ENCODE measurements at regions not wholly inside any gene's neighbourhood (a gene's known extent, or its start where the extent isn't known, plus 50 kb on each side); places are given as distances from the start of the nearest gene placed in this dataset.
"Not testable (repeated sequence)": the region's sequence is repeated elsewhere in the genome, so short reads cannot be mapped to it uniquely, and the experiment has no call there.

DNA sequence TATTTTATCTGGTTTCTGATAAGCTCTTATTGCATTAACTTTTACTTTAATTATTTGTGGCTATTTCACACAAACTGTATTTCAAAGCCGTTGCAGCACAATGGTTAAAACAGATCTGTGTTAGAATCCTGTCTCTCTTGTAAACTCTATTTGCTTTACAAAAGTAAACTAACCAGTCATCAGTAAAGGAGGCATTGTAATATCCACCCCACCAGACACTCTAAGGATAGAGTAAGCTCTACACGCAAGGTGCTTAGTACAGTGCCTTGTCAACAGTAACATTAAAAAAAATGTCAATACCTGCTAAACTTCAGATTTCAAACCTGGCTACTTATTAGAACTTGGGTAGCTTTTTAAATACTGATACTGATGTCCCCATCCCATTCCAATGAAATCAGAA, 228.4 kb downstream of the RCHY1 start:
- DNase-seq: no peak
- TF ChIP-seq, protein P1, sequence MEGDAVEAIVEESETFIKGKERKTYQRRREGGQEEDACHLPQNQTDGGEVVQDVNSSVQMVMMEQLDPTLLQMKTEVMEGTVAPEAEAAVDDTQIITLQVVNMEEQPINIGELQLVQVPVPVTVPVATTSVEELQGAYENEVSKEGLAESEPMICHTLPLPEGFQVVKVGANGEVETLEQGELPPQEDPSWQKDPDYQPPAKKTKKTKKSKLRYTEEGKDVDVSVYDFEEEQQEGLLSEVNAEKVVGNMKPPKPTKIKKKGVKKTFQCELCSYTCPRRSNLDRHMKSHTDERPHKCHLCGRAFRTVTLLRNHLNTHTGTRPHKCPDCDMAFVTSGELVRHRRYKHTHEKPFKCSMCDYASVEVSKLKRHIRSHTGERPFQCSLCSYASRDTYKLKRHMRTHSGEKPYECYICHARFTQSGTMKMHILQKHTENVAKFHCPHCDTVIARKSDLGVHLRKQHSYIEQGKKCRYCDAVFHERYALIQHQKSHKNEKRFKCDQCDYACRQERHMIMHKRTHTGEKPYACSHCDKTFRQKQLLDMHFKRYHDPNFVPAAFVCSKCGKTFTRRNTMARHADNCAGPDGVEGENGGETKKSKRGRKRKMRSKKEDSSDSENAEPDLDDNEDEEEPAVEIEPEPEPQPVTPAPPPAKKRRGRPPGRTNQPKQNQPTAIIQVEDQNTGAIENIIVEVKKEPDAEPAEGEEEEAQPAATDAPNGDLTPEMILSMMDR (IDR thresholded peaks at IDR 0.05): no peak
- no peaks in the 10 kb centered on the region for H3K4me1 ChIP-seq
- no peak overlapping the region for H3K4me3 ChIP-seq
- intact Hi-C loops (cut with DNase I): no loop called here
- H3K27ac ChIP-seq: no peak overlapping the region
- no peaks in the 10 kb centered on the region for H3K36me3 ChIP-seq
- no peaks in the 10 kb centered on the region for H3K9me3 ChIP-seq
- H3K9ac ChIP-seq (ENCODE audit: low read depth in 2 of 2, low read length in 2 of 2): no peak overlapping the region
- H3K27me3 ChIP-seq: no peaks in the 10 kb centered on the region

DNA sequence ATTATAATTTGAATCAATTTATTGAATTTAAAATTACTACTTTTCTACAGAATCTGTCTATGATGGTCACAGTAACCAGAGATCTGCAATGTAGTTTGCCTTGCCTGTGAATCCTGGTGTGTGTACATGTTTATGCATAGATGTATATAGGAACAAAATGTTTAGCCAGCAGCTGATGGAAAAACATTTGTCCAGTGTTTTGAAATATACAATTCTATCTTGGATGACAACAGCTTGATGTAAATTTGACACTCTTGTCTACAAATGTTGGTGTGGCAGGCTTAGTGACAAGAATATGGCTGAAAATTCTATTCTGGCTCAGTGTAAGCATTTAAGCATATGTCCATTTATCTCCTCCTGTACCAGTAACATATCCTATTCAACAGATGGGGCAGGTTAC, 229.4 kb downstream of the RCHY1 start:
- Histone ChIP-seq H3K4me3 (no peak overlapping the region), H3K27ac (no peak overlapping the region), H3K9ac (ENCODE audit: low read depth in 2 of 2, low read length in 2 of 2) (no peak overlapping the region), H3K4me1 (no peaks in the 10 kb centered on the region), H3K36me3 (no peaks in the 10 kb centered on the region), H3K27me3 (no peaks in the 10 kb centered on the region), H3K9me3 (no peaks in the 10 kb centered on the region)
- TF ChIP-seq, protein P1 (IDR thresholded peaks at IDR 0.05): no peak
- intact Hi-C loops (cut with DNase I): no loop called here
- DNase-seq: no peak

DNA sequence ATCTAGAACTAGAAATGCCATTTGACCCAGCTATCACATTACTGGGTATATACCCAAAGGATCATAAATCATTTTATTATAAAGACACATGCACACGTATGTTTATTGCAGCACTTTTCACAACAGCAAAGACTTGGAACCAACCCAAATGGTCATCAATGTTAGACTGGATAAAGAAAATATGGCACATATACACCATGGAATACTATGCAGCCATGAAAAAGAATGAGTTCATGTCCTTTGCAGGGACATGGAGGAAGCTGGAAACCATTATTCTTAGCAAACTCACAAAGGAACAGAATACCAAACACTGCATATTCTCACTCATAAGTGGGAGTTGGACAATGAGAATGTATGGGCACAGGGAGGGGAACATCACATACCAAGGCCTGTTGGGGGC, 233.7 kb downstream of the RCHY1 start:
- intact Hi-C loops (cut with DNase I): not testable (repeated sequence)

DNA sequence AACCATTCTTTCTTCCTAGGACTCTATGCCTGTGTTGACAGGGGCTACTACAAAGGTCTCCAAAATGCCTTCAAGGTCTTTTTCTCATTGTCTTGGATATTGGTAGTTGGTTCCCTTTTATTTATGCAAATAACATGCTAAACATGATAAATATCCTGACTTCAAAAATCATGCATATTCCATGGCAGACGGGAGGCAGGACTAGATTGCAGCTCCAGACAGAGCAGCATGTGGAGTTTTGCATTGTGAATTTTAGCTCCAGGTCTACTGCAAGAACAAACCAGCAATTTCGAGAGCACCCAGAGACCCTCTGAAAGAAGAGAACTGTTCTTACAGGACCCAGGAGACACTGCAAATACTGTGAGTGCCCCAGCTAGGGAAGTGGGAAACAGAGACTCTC, 254.9 kb downstream of the RCHY1 start:
- DNase-seq: no peak
- Histone ChIP-seq H3K4me1 (no peaks in the 10 kb centered on the region), H3K27me3 (no peaks in the 10 kb centered on the region), H3K36me3 (no peaks in the 10 kb centered on the region), H3K4me3 (no peak overlapping the region), H3K9me3 (no peaks in the 10 kb centered on the region), H3K9ac (ENCODE audit: low read depth in 2 of 2, low read length in 2 of 2) (no peak overlapping the region), H3K27ac (no peak overlapping the region)
- intact Hi-C loops (cut with DNase I): no loop called here
- TF ChIP-seq, protein P1 (IDR thresholded peaks at IDR 0.05): no peak

More for the DNA sequence above, 233.7 kb downstream of the RCHY1 start:
- H3K9ac ChIP-seq (ENCODE audit: low read depth in 2 of 2, low read length in 2 of 2); H3K27me3 ChIP-seq; H3K4me3 ChIP-seq; H3K4me1 ChIP-seq; H3K36me3 ChIP-seq; H3K9me3 ChIP-seq; DNase-seq; H3K27ac ChIP-seq: not testable (repeated sequence)

DNA sequence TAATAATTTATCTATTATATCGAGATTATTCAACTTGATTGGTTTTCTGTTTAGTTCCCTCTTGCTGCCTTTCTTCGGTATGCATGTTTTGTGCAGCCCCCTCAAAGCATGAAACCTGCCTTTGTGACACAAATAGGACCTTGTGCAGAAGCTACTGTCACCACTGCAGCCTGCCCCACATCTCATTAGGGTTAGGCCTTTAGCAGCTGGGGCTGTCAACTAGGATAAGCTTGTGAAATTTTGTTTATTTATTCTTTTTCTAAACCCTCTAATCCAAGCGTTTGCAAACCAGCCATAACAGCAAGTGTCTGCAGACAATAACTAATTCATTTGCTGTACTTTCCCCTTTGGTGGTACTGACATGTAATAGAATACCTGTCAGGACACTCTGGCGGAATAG, 258.9 kb downstream of the RCHY1 start:
- no peak for DNase-seq
- Histone ChIP-seq H3K4me3 (no peak overlapping the region), H3K9me3 (no peaks in the 10 kb centered on the region), H3K4me1 (no peaks in the 10 kb centered on the region), H3K27me3 (no peaks in the 10 kb centered on the region), H3K27ac (no peak overlapping the region), H3K9ac (ENCODE audit: low read depth in 2 of 2, low read length in 2 of 2) (no peak overlapping the region), H3K36me3 (no peaks in the 10 kb centered on the region)
- intact Hi-C loops (cut with DNase I): no loop called here
- TF ChIP-seq, protein P1 (IDR thresholded peaks at IDR 0.05): no peak

DNA sequence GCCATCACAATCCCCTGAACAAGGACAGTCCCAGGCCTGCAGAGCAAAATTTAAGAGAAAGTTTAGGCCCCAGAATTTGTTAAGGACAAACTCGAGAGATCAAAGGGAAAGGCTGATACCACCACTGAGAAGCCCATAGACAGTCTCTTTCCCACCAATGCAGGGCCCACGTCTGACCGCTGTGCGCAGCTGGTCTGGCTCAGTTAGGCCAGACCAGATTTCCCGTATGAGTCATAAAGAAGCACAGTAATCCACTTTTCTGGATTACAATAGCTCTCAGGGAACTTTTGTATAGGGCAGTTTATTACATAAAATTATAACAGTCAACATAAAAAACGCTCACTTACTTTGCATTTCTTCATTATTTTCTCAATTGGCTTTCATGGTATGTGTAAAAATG, 259.5 kb downstream of the RCHY1 start:
- H3K27me3 ChIP-seq: no peaks in the 10 kb centered on the region
- no peak overlapping the region for H3K9ac ChIP-seq (ENCODE audit: low read depth in 2 of 2, low read length in 2 of 2)
- intact Hi-C loops (cut with DNase I): no loop called here
- H3K4me3 ChIP-seq: no peak overlapping the region
- no peaks in the 10 kb centered on the region for H3K9me3 ChIP-seq
- no peaks in the 10 kb centered on the region for H3K4me1 ChIP-seq
- H3K27ac ChIP-seq: no peak overlapping the region
- TF ChIP-seq, protein P1 (IDR thresholded peaks at IDR 0.05): no peak
- no peak for DNase-seq
- no peaks in the 10 kb centered on the region for H3K36me3 ChIP-seq

DNA sequence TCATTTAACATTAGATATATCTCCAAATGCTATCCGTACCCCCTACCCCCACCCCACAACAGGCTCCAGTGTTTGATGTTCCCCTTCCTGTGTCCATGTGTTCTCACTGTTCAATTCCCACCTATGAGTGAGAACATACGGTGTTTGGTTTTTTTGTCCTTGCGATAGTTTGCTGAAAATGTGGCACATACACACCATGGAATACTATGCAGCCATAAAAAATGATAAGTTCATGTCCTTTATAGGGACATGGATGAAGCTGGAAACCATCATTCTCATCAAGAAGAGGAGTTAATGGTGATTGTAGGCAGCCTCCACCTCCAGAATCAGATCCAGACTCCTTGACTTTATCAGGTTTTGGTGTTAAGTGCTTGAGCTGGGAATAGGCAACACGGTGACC, 261.1 kb downstream of the RCHY1 start:
- intact Hi-C loops (cut with DNase I); H3K9me3 ChIP-seq; H3K9ac ChIP-seq (ENCODE audit: low read depth in 2 of 2, low read length in 2 of 2); H3K27me3 ChIP-seq; H3K36me3 ChIP-seq; H3K4me3 ChIP-seq; H3K4me1 ChIP-seq; H3K27ac ChIP-seq; DNase-seq: not testable (repeated sequence)
